C4-2B (cell line): ENCODE measurements at regions not wholly inside any gene's neighbourhood (a gene's known extent, or its start where the extent isn't known, plus 50 kb on each side); places are given as distances from the start of the nearest gene placed in this dataset.

ENCODE experiments used
- H3K27ac ChIP-seq: fragments of 450-650 bp; 2 replicates; pipeline ENCODE4 v1.5.1; 2017
- CTCF ChIP-seq: fragments of 450-650 bp; conservative IDR thresholded peaks from 2 replicates; pipeline ENCODE4 v1.5.1; 2017; ENCODE audit warnings: mild to moderate bottlenecking
- ZFX ChIP-seq: fragments of 450-650 bp; IDR thresholded peaks from 2 replicates; pipeline ENCODE4 v1.6.1; 2017

GRCh38 chr1:187891993-187892682 is 1063.4 kb downstream of the PLA2G4A start:
- no peak for TF ChIP-seq ZFX
- H3K27ac ChIP-seq = no peak overlapping the region

DNA sequence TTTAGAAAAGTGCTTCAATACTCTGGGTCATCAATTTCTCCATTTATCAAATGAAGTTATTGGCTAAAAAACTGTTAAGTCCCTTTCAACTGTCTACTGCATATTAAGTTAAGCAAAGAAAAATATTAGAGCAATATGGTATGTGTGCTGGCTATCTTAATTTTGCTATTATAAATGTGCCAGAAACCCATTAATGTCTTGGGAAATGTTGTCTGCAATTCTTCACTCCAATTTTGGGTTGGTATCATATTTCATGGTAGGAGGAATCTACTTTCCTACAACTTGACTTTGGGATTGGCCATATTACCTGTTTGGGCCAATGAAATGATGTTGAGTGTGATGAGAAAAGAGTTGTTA is 1063.9 kb downstream of the PLA2G4A start:
- H3K27ac ChIP-seq = no peak overlapping the region
- TF ChIP-seq ZFX (no peak), CTCF (no peak)

- TF ChIP-seq CTCF = no peak
- no peak for TF ChIP-seq ZFX
- no peak overlapping the region for H3K27ac ChIP-seq
These were observed 1064.7 kb downstream of the PLA2G4A start for GRCh38 chr1:187893471-187893870.

GRCh38 chr1:187894349-187894748 is 1065.6 kb downstream of the PLA2G4A start:
- TF ChIP-seq ZFX = no peak
- no peak for TF ChIP-seq CTCF
- H3K27ac ChIP-seq = no peak overlapping the region

GRCh38 chr1:187903223-187903622 is 1074.5 kb downstream of the PLA2G4A start:
- no peak overlapping the region for H3K27ac ChIP-seq
- TF ChIP-seq CTCF (no peak), ZFX (no peak)

DNA sequence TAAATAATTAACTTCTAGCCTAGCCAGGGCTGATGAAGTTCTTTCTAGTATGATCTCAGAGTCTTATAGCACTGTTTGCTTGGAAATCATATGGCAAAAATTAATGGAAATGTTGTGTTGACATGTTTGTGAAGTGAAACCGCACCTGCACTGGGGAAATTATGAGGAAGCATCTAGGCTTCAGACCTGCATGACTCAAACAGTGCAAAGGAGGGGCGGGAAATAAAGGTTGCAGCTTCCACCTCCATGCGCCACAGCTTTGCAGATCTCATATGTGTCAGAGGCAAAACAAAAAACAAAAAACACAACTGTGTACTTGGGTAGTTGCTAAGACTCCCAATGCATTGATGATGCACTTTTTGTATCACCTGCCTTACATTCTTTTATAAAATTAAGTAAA is 1080.6 kb downstream of the PLA2G4A start:
- H3K27ac ChIP-seq = no peak overlapping the region
- no peak for TF ChIP-seq ZFX
- TF ChIP-seq CTCF = no peak

DNA sequence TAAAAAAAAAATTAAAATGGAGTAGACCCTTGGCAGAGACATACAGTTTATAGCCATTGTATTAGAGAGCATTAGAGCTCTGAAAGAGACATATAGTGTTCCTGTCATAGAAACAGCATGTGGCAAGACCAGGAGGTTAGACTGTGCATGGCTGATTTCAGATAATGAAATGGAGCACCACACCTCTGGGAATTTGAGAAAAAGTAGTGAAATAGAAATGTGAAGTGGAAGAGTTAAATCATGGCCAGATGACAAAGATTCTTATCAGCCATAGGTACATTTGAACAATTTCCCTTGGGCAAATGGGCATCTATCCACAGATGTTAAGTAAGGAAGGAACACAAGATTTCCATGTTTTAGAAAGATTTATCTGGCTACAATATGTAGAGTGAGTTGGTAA is 1083.1 kb downstream of the PLA2G4A start:
- TF ChIP-seq ZFX (no peak), CTCF (no peak)
- H3K27ac ChIP-seq = no peak overlapping the region

DNA sequence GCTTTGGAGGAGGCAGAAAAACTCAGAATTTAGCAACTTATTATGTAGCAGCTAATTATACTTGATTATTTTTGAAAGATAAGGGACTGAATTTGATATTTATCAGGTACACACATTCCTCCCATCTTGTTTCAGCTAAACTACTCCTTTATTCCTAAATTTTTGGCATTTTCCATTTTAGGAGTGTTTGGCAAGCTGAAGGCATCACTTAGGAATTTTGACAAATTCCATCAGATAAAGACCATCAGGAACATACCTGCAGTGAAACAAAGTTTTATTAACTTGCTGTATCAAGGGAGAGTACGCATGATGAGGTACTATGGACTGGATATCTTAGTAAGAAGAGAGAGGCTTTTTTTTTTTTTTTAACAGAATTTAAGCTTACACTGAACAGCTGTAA is 1092.2 kb downstream of the PLA2G4A start:
- H3K27ac ChIP-seq = no peak overlapping the region
- no peak for TF ChIP-seq ZFX
- TF ChIP-seq CTCF = no peak
